ENCODE measurements at regions not wholly inside any gene's neighbourhood (a gene's known extent, or its start where the extent isn't known, plus 50 kb on each side); places are given as distances from the start of the nearest gene placed in this dataset.

GRCh38 chr9:106737516-106737915 lies 125.5 kb upstream of the ZNF462 start:
- no peak for TF ChIP-seq EZH2 (IDR thresholded peaks at IDR 0.05; ENCODE audit: insufficient read depth, poor library complexity, severe bottlenecking)
- TF ChIP-seq EZH2phosphoT487 (IDR thresholded peaks at IDR 0.05; ENCODE audit: insufficient read depth, low read depth): no peak
